Lower leg skin (tissue), 3 donors: ENCODE measurements at regions not wholly inside any gene's neighbourhood (a gene's known extent, or its start where the extent isn't known, plus 50 kb on each side); places are given as distances from the start of the nearest gene placed in this dataset.

Experiments
- CTCF ChIP-seq, 3 donors: fragments of 450-650 bp; IDR thresholded peaks; one replicate each; pipeline ENCODE4 v1.5.1; 2016; ENCODE audit warnings: antibody characterized with exemption in 3 of 3, mild to moderate bottlenecking in 3 of 3, moderate library complexity in 2 of 3
- POLR2A ChIP-seq, 2 donors: fragments of 450-650 bp; IDR thresholded peaks; one replicate each; pipeline ENCODE4 v1.6.1; 2016 to 2017; ENCODE audit warnings: antibody characterized with exemption in 2 of 2, mild to moderate bottlenecking in 1 of 2, moderate library complexity in 1 of 2

- TF ChIP-seq CTCF (IDR thresholded peaks at IDR 0.05), result no peak
- no peak for TF ChIP-seq POLR2A (IDR thresholded peaks at IDR 0.05)
Measured at GRCh38 chr1:199710974-199711373, 316.5 kb upstream of the NR5A2 start.
